Right ventricle myocardium inferior (tissue), 1 donor: ENCODE measurements at regions not wholly inside any gene's neighbourhood (a gene's known extent, or its start where the extent isn't known, plus 50 kb on each side); places are given as distances from the start of the nearest gene placed in this dataset.
"Not testable (repeated sequence)": the region's sequence is repeated elsewhere in the genome, so short reads cannot be mapped to it uniquely, and the experiment has no call there.

Source experiments
- ATAC-seq: fragments of 200-7000 bp; cut with Tn5 transposase; one replicate; pipeline ENCODE4 v1.9.1; 2020; ENCODE audit warnings: mild to moderate bottlenecking, moderate library complexity
- DNase-seq: peaks from one replicate; pipeline ENCODE4 v3.0.0; 2021; ENCODE audit errors: missing footprints
- intact Hi-C: fragments of 100-400 bp; cut with DNase I; formaldehyde crosslinking; loops from one replicate; pipeline ENCODE4 v1.11.0; 2022
- donor health status: DM: no; HTN: yes; CAD: no; lungs with severe emphysema.

GRCh38 chr12:24630446-24630845 lies 318.5 kb downstream of the BCAT1 start:
- DNase-seq (no peak), ATAC-seq (no peak)
- intact Hi-C loops: no loop called here

- DNase-seq (peak; percentile 31), ATAC-seq (no peak)
- intact Hi-C loops: no loop called here
These were observed 323.8 kb downstream of the BCAT1 start for GRCh38 chr12:24625103-24625502.

DNA sequence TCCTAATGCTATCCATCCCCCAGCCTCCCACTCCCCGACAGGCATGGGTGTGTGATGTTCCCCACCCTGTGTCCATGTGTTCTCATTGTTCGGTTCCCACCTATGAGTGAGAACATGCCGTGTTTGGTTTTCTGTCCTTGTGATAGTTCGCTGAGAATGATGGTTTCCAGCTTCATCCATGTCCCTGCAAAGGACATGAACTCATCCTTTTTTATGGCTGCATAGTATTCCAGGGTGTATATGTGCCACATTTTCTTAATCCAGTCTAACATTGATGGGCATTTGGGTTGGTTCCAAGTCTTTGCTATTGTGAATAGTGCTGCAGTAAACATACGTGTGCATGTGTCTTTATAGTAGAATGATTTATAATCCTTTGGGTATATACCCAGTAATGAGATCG lies 328.9 kb downstream of the BCAT1 start:
- not testable (repeated sequence) for DNase-seq, ATAC-seq
- intact Hi-C loops: loop anchor here (5.0 kb wide), 1 partner anchor 1073 kb away; no protein-coding TSS in a partner anchor

DNA sequence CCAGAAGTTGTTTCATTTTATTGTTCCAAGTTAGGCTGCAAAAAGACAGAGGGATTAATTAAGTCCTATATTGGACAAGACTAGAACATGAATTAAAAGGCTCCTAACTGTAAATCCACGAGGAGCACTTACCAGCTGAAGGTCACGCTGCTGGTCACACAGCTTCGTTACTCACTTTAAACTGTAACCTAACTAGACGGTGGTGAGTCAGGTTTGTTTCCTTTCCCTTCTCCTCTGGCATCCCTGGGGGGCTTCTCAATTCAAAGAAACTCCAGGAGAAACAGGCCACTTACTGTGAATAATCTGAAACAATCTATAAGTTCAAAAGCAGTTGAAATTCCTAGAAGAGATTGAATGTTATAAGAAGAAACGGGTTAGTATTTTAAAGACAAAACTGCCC lies 331.4 kb downstream of the BCAT1 start:
- intact Hi-C loops: loop anchor here (5.0 kb wide), 1 partner anchor 1070 kb away; no protein-coding TSS in a partner anchor
- DNase-seq (no peak), ATAC-seq (no peak)

- DNase-seq (no peak), ATAC-seq (no peak)
- intact Hi-C loops: loop anchor here (5.0 kb wide), 1 partner anchor 1069 kb away; no protein-coding TSS in a partner anchor
These were observed 332.9 kb downstream of the BCAT1 start for GRCh38 chr12:24615967-24616411.

DNA sequence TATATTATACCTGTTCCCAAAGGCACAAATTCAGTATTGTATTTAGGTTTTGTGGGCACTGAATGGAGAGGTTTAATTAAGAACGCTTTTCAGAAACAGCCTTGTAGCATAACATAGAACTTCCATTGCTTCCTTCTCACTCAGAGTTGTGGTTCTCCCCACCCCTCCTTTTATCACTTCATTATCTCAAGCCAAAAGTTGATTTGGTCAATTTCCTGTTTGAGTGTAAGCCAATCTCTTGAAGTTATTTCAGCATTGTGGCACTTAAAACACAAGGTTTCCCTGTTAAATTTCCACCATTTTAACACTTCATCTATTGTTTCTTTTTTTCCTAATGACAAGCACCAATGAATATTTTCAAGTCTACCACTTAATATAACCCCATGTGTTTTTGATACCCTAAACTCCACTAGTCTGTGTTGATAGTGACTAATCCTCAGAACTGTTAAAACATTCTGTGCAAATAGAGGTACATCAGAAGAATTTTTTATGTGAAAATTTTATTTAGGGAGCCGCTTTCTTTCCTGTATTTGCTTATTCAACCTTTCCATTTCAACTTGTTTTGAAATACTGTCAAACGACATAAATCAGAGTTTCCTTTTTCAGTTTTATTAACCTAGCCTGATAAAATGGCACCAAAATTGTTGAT lies 340.1 kb downstream of the BCAT1 start:
- intact Hi-C loops: no loop called here
- no peak for DNase-seq
- no peak for ATAC-seq

DNA sequence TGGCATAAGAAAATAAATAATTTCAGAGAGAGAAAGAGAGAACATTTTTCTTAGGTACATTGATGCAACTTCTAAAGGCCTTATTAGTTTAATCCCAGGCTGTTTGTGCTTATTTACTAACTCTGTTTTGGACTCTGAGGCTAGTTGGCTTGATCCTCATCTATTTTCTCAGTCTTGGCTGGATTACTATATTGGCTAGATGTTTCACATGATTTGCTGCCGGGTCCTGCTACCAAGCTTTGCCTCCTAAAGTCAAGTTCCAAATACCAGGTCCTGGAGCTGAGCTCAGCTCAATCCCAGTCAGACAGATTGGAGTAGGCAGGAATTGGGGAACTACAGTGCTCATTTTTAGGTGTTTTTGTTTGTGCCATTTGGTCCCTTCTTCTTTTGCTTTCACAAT lies 340.8 kb downstream of the BCAT1 start:
- DNase-seq (no peak), ATAC-seq (no peak)
- intact Hi-C loops: no loop called here

- ATAC-seq (no peak), DNase-seq (no peak)
- intact Hi-C loops: no loop called here
These were observed 343.0 kb downstream of the BCAT1 start for GRCh38 chr12:24605916-24606315.

- ATAC-seq (no peak), DNase-seq (no peak)
- intact Hi-C loops: no loop called here
These were observed 343.4 kb downstream of the BCAT1 start for GRCh38 chr12:24605466-24605865.

- intact Hi-C loops: no loop called here
- DNase-seq (no peak), ATAC-seq (no peak)
These were observed 345.5 kb downstream of the BCAT1 start for GRCh38 chr12:24603371-24603770.

DNA sequence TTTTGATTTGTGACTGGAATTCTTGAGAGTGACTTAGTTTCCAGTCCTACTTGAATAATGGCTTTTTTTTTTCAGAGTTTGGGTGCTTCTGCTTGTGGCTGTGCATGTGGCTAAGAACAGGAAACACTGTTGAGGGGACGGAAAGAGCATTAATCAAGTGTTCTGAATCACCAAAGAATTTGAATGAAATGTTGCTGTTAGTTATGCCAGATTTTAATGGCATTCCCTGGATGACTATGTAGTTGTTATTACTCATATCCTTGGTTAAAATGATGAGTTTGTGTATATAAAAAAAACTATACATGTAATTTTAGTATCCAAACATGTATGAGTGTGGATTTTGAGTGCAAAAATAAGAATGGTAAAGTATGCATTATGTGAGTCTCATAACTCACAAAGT lies 347.9 kb downstream of the BCAT1 start:
- DNase-seq (no peak), ATAC-seq (no peak)
- intact Hi-C loops: no loop called here

DNA sequence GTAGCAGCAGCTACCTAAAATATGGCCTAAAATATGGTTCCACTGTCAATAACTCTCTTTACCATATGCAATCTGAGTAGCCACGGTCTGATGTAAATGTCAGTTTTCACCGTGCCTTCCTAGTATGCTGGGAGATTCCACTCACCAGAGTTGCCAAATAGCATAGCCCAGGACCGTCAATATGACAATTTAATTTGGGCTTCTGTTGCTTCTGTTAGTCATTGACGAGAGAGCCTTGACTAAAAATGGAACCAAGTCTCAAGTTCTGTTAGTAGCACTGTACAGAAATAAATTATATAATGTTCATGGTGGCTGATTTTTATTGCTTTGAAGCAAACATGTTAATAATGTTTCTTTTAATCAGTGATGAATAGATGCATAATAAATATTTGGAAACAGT lies 348.4 kb downstream of the BCAT1 start:
- ATAC-seq (no peak), DNase-seq (no peak)
- intact Hi-C loops: no loop called here

GRCh38 chr12:24599736-24600135 lies 349.2 kb downstream of the BCAT1 start:
- intact Hi-C loops: no loop called here
- DNase-seq (no peak), ATAC-seq (no peak)

GRCh38 chr12:24597580-24597979 lies 351.3 kb downstream of the BCAT1 start:
- DNase-seq (no peak), ATAC-seq (no peak)
- intact Hi-C loops: no loop called here

GRCh38 chr12:24596768-24597388 lies 352.0 kb downstream of the BCAT1 start:
- intact Hi-C loops: no loop called here
- DNase-seq: no peak
- no peak for ATAC-seq

- intact Hi-C loops: no loop called here
These were observed 353.2 kb downstream of the BCAT1 start for GRCh38 chr12:24595652-24596235.

GRCh38 chr12:24591715-24592440 lies 357.0 kb downstream of the BCAT1 start:
- intact Hi-C loops: no loop called here
- DNase-seq (no peak), ATAC-seq (no peak)

More at GRCh38 chr12:24595652-24596235, 353.2 kb downstream of the BCAT1 start:
- ATAC-seq (no peak), DNase-seq (no peak)

DNA sequence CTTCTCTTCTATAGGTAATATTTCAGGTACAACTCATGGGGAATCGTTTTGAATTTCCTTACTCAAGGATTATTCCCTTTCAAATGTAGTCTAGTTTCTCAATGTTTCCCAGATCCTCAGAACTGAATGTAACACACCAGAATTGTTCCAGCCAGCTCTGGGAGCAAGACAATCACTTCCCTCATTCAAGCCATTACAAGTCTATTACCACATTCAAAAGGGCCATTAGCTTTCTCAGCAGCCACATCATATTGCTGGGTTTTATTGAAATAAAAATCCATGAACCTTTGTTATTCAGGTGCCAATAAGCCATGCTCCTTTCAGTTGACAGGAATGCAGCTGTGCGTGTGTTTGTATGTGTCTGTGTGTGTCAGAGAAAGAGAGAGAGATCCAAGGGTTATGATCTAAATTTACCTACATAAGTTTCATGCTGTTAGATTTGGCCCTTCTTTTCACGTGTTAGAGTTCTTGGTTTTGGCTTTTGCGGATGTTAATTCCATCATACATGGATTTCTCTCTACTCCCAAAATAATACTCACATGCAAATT lies 357.7 kb downstream of the BCAT1 start:
- intact Hi-C loops: no loop called here
- ATAC-seq (no peak), DNase-seq (no peak)

DNA sequence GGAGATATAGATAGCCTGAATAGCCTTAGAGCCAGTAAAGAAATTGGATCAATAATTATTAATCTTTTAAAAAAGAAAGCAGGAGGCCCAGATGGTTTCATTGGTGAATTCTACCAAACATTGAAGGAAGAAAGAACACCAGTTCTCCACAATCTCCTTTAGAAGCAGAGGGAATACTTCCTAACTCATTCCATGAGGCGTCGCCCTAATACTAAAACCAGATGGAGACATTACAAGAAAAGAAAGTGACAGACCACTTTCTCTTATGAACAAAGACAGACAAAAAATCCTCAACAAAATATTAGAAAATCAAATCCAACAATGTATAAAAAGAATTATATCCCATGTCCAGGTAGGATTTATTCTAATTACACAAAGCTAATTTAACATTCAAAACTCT lies 362.6 kb downstream of the BCAT1 start:
- intact Hi-C loops: no loop called here
- no peak for DNase-seq
- no peak for ATAC-seq
